ENCODE measurements at regions not wholly inside any gene's neighbourhood (a gene's known extent, or its start where the extent isn't known, plus 50 kb on each side); places are given as distances from the start of the nearest gene placed in this dataset.

GRCh38 chr16:64513871-64514270 is 608.0 kb downstream of the CDH11 start:
- H3K4me1 ChIP-seq (ENCODE audit: control insufficient read depth, insufficient read depth, low read length) = no peaks in the 10 kb centered on the region
- in situ Hi-C loops (cut with HindIII; ENCODE audit: low pct_unique_long_range_greater_than_20kb, low sequenced_read_pairs) = no loop called here
- no peak overlapping the region for H3K4me3 ChIP-seq (ENCODE audit: low read depth in 2 of 2, low read length in 2 of 2)
- no peaks in the 10 kb centered on the region for H3K9me3 ChIP-seq (ENCODE audit: control insufficient read depth, insufficient read depth, low read depth, low read length)
- no peaks in the 10 kb centered on the region for H3K36me3 ChIP-seq (ENCODE audit: control insufficient read depth, insufficient read depth, low read length)
- ATAC-seq (no peak), DNase-seq (ENCODE audit: low read depth, low spot score) (no peak)
- H3K27me3 ChIP-seq (ENCODE audit: control insufficient read depth, insufficient read depth, low read length) = no peaks in the 10 kb centered on the region
- TF ChIP-seq SIN3A (IDR thresholded peaks at IDR 0.05; ENCODE audit: borderline replicate concordance, insufficient read depth, low read depth, low read length) (no peak), POLR2AphosphoS5 (IDR thresholded peaks at IDR 0.05; ENCODE audit: low read depth, low read length) (no peak), REST (IDR thresholded peaks at IDR 0.05; ENCODE audit: insufficient read depth in 1 of 2, low read depth in 2 of 2, low read length in 1 of 2) (no peak), TCF7L2 (IDR thresholded peaks at IDR 0.05; ENCODE audit: low read depth, low read length) (no peak), CTCF (IDR thresholded peaks at IDR 0.05) (no peak)
- H3K27ac ChIP-seq (ENCODE audit: low read length) = no peak overlapping the region
- ChIA-PET CTCF (no interaction called here), POLR2A (no interaction called here)
- no TSS peak for BruUV-seq (replicated peaks)
- intact Hi-C loops (cut with micrococcal nuclease; ENCODE audit: unreplicated experiment) = no loop called here

- Histone ChIP-seq H3K9me3 (ENCODE audit: control insufficient read depth, insufficient read depth, low read depth, low read length) (no peaks in the 10 kb centered on the region), H3K27me3 (ENCODE audit: control insufficient read depth, insufficient read depth, low read length) (no peaks in the 10 kb centered on the region), H3K36me3 (ENCODE audit: control insufficient read depth, insufficient read depth, low read length) (no peaks in the 10 kb centered on the region), H3K27ac (ENCODE audit: low read length) (no peak overlapping the region), H3K4me3 (ENCODE audit: low read depth in 2 of 2, low read length in 2 of 2) (no peak overlapping the region), H3K4me1 (ENCODE audit: control insufficient read depth, insufficient read depth, low read length) (no peaks in the 10 kb centered on the region)
- POLR2A ChIA-PET = no interaction called here
- no TSS peak for BruUV-seq (replicated peaks)
- CTCF ChIA-PET = no interaction called here
- ATAC-seq (no peak), DNase-seq (ENCODE audit: low read depth, low spot score) (no peak)
- in situ Hi-C loops (cut with HindIII; ENCODE audit: low pct_unique_long_range_greater_than_20kb, low sequenced_read_pairs) = no loop called here
- no peak for TF ChIP-seq SIN3A (IDR thresholded peaks at IDR 0.05; ENCODE audit: borderline replicate concordance, insufficient read depth, low read depth, low read length)
- TF ChIP-seq POLR2AphosphoS5 (IDR thresholded peaks at IDR 0.05; ENCODE audit: low read depth, low read length) = no peak
- no peak for TF ChIP-seq CTCF (IDR thresholded peaks at IDR 0.05)
- TF ChIP-seq TCF7L2 (IDR thresholded peaks at IDR 0.05; ENCODE audit: low read depth, low read length) = no peak
- no peak for TF ChIP-seq REST (IDR thresholded peaks at IDR 0.05; ENCODE audit: insufficient read depth in 1 of 2, low read depth in 2 of 2, low read length in 1 of 2)
- intact Hi-C loops (cut with micrococcal nuclease; ENCODE audit: unreplicated experiment) = no loop called here
These were observed 614.4 kb downstream of the CDH11 start for GRCh38 chr16:64507240-64508024.
